ENCODE measurements at regions not wholly inside any gene's neighbourhood (a gene's known extent, or its start where the extent isn't known, plus 50 kb on each side); places are given as distances from the start of the nearest gene placed in this dataset.

GRCh38 chr18:40157120-40157519, 1797.9 kb upstream of the PIK3C3 start:
- TF ChIP-seq CTCF (IDR thresholded peaks at IDR 0.05) (no peak), POLR2AphosphoS5 (IDR thresholded peaks at IDR 0.05) (no peak), POLR2A (IDR thresholded peaks at IDR 0.05) (no peak)
